PFSK-1 (cell line): ENCODE measurements at regions not wholly inside any gene's neighbourhood (a gene's known extent, or its start where the extent isn't known, plus 50 kb on each side); places are given as distances from the start of the nearest gene placed in this dataset.

ENCODE experiments used
- FOXP2 ChIP-seq: optimal IDR thresholded peaks from 2 replicates; pipeline ENCODE3; 2011; ENCODE audit warnings: borderline replicate concordance, control low read depth, inconsistent platforms; ENCODE audit not compliant: insufficient read depth; ENCODE audit errors: extremely low read length, extremely low read depth
- POLR2AphosphoS5 ChIP-seq: IDR thresholded peaks from 2 replicates; pipeline ENCODE4 v1.6.1; 2012; ENCODE audit warnings: low read depth, mild to moderate bottlenecking, control low read depth, low read length, moderate library complexity
- REST ChIP-seq, 2 experiments: IDR thresholded peaks; 2 replicates each; pipeline versions ENCODE4 v1.6.1 to v1.8.0; 2011 to 2012; ENCODE audit warnings: low read depth in 2 of 2, low read length in 2 of 2, control low read depth in 1 of 2, inconsistent platforms in 1 of 2, mild to moderate bottlenecking in 1 of 2, moderate library complexity in 1 of 2; ENCODE audit not compliant: insufficient read depth in 1 of 2
- SIN3A ChIP-seq: IDR thresholded peaks from 2 replicates; pipeline ENCODE4 v1.6.1; 2012; ENCODE audit warnings: mild to moderate bottlenecking, low read length, moderate library complexity, borderline replicate concordance; ENCODE audit not compliant: insufficient read depth
- TAF1 ChIP-seq: IDR thresholded peaks from 2 replicates; pipeline ENCODE4 v1.6.1; 2012; ENCODE audit warnings: low read length, control low read depth, borderline replicate concordance; ENCODE audit not compliant: insufficient read depth

GRCh38 chr11:25993016-25993415, 338.9 kb upstream of the ANO3 start:
- TF ChIP-seq SIN3A, result no peak
- no peak for TF ChIP-seq REST (IDR thresholded peaks at IDR 0.05; ENCODE audit: insufficient read depth in 1 of 2, low read depth in 2 of 2, low read length in 2 of 2)
- TF ChIP-seq POLR2AphosphoS5, result no peak
- no peak for TF ChIP-seq TAF1
- no peak for TF ChIP-seq FOXP2

- TF ChIP-seq REST (IDR thresholded peaks at IDR 0.05; ENCODE audit: insufficient read depth in 1 of 2, low read depth in 2 of 2, low read length in 2 of 2), result no peak
- TF ChIP-seq SIN3A, result no peak
These were observed 320.5 kb upstream of the ANO3 start for GRCh38 chr11:26011474-26011873.

- no peak for TF ChIP-seq REST (IDR thresholded peaks at IDR 0.05; ENCODE audit: insufficient read depth in 1 of 2, low read depth in 2 of 2, low read length in 2 of 2)
- no peak for TF ChIP-seq FOXP2
- no peak for TF ChIP-seq TAF1
- no peak for TF ChIP-seq SIN3A
- no peak for TF ChIP-seq POLR2AphosphoS5
These were observed 317.3 kb upstream of the ANO3 start for GRCh38 chr11:26014456-26015115.

GRCh38 chr11:26017322-26017860, 314.5 kb upstream of the ANO3 start:
- no peak for TF ChIP-seq REST (IDR thresholded peaks at IDR 0.05; ENCODE audit: insufficient read depth in 1 of 2, low read depth in 2 of 2, low read length in 2 of 2)
- no peak for TF ChIP-seq SIN3A
- no peak for TF ChIP-seq FOXP2
- no peak for TF ChIP-seq POLR2AphosphoS5
- TF ChIP-seq TAF1, result no peak

- TF ChIP-seq POLR2AphosphoS5 (no peak), FOXP2 (no peak), REST (IDR thresholded peaks at IDR 0.05; ENCODE audit: insufficient read depth in 1 of 2, low read depth in 2 of 2, low read length in 2 of 2) (no peak), TAF1 (no peak), SIN3A (no peak)
These were observed 314.0 kb upstream of the ANO3 start for GRCh38 chr11:26017903-26018302.
